Endodermal cell (in vitro differentiated cells): ENCODE measurements at regions not wholly inside any gene's neighbourhood (a gene's known extent, or its start where the extent isn't known, plus 50 kb on each side); places are given as distances from the start of the nearest gene placed in this dataset.

Source experiments
- DNase-seq: peaks from one replicate; pipeline ENCODE4 v3.0.0-alpha.2; 2017
- H3K27ac ChIP-seq: 2 replicates; pipeline ENCODE4 v1.5.1; 2013; ENCODE audit warnings: mild to moderate bottlenecking, low read depth, low read length, moderate library complexity
- H3K27me3 ChIP-seq: 2 replicates; pipeline ENCODE4 v1.6.1; 2013; ENCODE audit warnings: mild to moderate bottlenecking, low read length, moderate library complexity; ENCODE audit not compliant: insufficient read depth, control insufficient read depth, poor library complexity, severe bottlenecking
- H3K36me3 ChIP-seq: 2 replicates; pipeline ENCODE4 v1.7.0; 2013; ENCODE audit warnings: mild to moderate bottlenecking, low read length, moderate library complexity; ENCODE audit not compliant: control insufficient read depth, insufficient read depth
- H3K4me1 ChIP-seq: one replicate; pipeline ENCODE4 v1.7.0; 2013; ENCODE audit warnings: low read length; ENCODE audit not compliant: control insufficient read depth, insufficient read depth
- H3K4me3 ChIP-seq: 2 replicates; pipeline ENCODE4 v1.5.1; 2013; ENCODE audit warnings: mild to moderate bottlenecking, low read length, moderate library complexity
- H3K9ac ChIP-seq: 2 replicates; pipeline ENCODE4 v1.6.1; 2013; ENCODE audit warnings: mild to moderate bottlenecking, low read length, moderate library complexity; ENCODE audit not compliant: poor library complexity, severe bottlenecking; ENCODE audit errors: extremely low read depth
- H3K9me3 ChIP-seq: 2 replicates; pipeline ENCODE4 v1.6.1; 2013; ENCODE audit warnings: mild to moderate bottlenecking, low read length, moderate library complexity; ENCODE audit not compliant: control insufficient read depth
- H3K27ac Mint-ChIP-seq: 2 replicates; pipeline ENCODE4 v1.8.0; 2020; ENCODE audit warnings: mixed read lengths
- H3K27me3 Mint-ChIP-seq: 2 replicates; pipeline ENCODE4 v1.8.0; 2021; ENCODE audit warnings: mild to moderate bottlenecking, mixed read lengths; ENCODE audit not compliant: insufficient read depth
- H3K36me3 Mint-ChIP-seq: 2 replicates; pipeline ENCODE4 v1.8.0; 2020; ENCODE audit warnings: low read depth, mixed read lengths
- H3K4me1 Mint-ChIP-seq: 2 replicates; pipeline ENCODE4 v1.8.0; 2020; ENCODE audit warnings: mixed read lengths
- H3K4me3 Mint-ChIP-seq: 2 replicates; pipeline ENCODE4 v1.8.0; 2020; ENCODE audit warnings: mild to moderate bottlenecking, moderate library complexity, mixed read lengths
- H3K9me3 Mint-ChIP-seq: 2 replicates; pipeline ENCODE4 v1.8.0; 2020; ENCODE audit warnings: mild to moderate bottlenecking, mixed read lengths
- WGBS, 2 experiments: methylation state at CpG; one replicate each; pipeline versions ENCODE4 v1.1.5 to v1.1.7; 2013; ENCODE audit warnings: missing lambda C conversion rate in 2 of 2, mixed read lengths in 1 of 2; ENCODE audit not compliant: insufficient coverage in 1 of 2, insufficient read length in 1 of 2; 5-methylcytosine and 5-hydroxymethylcytosine counted together
- TF ChIP-seq, protein P1 (sequence below): fragments of 200-600 bp; sonication (generic); conservative IDR thresholded peaks from 2 replicates; pipeline ENCODE4 v1.5.0; 2021; ENCODE audit warnings: antibody characterized with exemption, mild to moderate bottlenecking

DNA sequence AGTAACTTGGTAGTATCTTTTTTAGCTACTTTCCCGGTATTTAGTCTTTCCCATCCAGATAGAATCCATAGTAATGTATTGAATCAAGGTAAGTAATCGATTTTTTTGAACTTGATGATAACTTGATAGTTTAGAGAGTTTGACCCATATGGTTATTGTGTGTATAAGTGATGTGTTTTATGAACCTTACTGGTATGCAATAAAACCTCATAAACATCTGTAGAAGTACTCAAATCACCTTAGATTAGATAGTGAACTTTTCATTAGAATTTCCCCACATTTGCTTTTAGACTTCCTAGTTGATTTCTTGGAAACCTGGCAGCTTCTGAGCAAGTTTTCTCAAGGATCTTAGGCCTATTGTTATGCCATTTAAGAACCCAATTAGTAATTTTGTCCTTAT, 80.8 kb upstream of the PDE5A start:
- Histone ChIP-seq H3K9me3 (peaks cover 29% of the 10 kb centered on the region), H3K36me3 (no peaks in the 10 kb centered on the region), H3K4me3 (no peak overlapping the region), H3K27ac (no peak overlapping the region), H3K9ac (no peak overlapping the region), H3K27me3 (no peaks in the 10 kb centered on the region), H3K4me1 (no peaks in the 10 kb centered on the region)
- H3K36me3 Mint-ChIP-seq, result peaks cover 19% of the 10 kb centered on the region
- no peak overlapping the region for H3K27ac Mint-ChIP-seq
- no peaks in the 10 kb centered on the region for H3K27me3 Mint-ChIP-seq
- TF ChIP-seq, protein P1, sequence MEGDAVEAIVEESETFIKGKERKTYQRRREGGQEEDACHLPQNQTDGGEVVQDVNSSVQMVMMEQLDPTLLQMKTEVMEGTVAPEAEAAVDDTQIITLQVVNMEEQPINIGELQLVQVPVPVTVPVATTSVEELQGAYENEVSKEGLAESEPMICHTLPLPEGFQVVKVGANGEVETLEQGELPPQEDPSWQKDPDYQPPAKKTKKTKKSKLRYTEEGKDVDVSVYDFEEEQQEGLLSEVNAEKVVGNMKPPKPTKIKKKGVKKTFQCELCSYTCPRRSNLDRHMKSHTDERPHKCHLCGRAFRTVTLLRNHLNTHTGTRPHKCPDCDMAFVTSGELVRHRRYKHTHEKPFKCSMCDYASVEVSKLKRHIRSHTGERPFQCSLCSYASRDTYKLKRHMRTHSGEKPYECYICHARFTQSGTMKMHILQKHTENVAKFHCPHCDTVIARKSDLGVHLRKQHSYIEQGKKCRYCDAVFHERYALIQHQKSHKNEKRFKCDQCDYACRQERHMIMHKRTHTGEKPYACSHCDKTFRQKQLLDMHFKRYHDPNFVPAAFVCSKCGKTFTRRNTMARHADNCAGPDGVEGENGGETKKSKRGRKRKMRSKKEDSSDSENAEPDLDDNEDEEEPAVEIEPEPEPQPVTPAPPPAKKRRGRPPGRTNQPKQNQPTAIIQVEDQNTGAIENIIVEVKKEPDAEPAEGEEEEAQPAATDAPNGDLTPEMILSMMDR, result no peak
- peaks cover 36% of the 10 kb centered on the region for H3K9me3 Mint-ChIP-seq
- WGBS, 2 experiments, result 92 to 100% methylated on average over 2 of the region's 2 CpGs
- no peak overlapping the region for H3K4me3 Mint-ChIP-seq
- peaks cover 2% of the 10 kb centered on the region for H3K4me1 Mint-ChIP-seq
- no peak for DNase-seq

DNA sequence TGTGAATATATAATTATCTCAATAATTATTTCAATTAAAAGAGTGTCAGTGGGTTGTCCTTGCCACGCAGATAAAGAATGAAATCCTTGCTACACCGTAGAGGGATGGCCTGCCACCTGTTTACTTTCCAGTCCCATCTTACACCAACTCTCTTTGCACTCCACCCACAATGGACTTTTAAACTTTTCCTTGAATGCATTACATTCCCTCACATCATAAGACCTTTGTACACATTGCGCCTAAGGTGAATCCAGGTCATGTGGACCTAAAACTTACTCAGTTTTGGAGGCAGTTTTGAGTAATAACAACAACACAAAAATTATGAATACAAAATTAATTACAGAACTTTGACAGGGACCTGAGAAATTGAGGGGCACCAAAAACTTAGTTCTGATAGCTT, 78.7 kb upstream of the PDE5A start:
- no peak overlapping the region for H3K9ac ChIP-seq
- no peak overlapping the region for H3K4me3 Mint-ChIP-seq

DNA sequence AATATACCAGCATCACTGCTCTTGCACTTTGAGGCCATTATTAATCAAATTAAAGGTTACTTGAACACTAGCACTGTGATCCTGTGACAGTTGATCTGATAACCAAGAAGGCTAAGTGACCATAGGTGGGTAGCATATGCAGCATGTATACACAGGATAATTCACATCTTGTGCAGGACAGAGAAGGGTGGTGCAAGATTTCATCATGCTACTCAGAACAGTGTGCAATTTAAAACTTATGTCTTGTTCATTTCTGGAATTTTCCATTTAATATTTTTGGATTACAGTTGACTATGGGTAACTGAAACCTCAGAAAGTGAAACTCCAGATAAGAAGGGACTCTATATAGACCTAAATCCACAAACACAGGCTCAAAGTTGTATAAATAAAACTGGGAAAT, 78.2 kb upstream of the PDE5A start:
- H3K36me3 Mint-ChIP-seq, result peaks cover 10% of the 10 kb centered on the region
- no peak for DNase-seq
- TF ChIP-seq, protein P1, result no peak
- H3K9ac ChIP-seq, result no peak overlapping the region
- H3K27ac ChIP-seq, result no peak overlapping the region
- no peaks in the 10 kb centered on the region for H3K27me3 Mint-ChIP-seq
- H3K9me3 Mint-ChIP-seq, result peaks cover 13% of the 10 kb centered on the region
- peaks cover 2% of the 10 kb centered on the region for H3K4me1 Mint-ChIP-seq
- no peaks in the 10 kb centered on the region for H3K4me1 ChIP-seq
- H3K27ac Mint-ChIP-seq, result no peak overlapping the region
- no peaks in the 10 kb centered on the region for H3K27me3 ChIP-seq
- no peaks in the 10 kb centered on the region for H3K36me3 ChIP-seq
- no peak overlapping the region for H3K4me3 Mint-ChIP-seq
- H3K4me3 ChIP-seq, result no peak overlapping the region
- H3K9me3 ChIP-seq, result peaks cover 4% of the 10 kb centered on the region

More for the DNA sequence above, 78.7 kb upstream of the PDE5A start:
- Histone ChIP-seq H3K4me3 (no peak overlapping the region), H3K36me3 (no peaks in the 10 kb centered on the region), H3K4me1 (no peaks in the 10 kb centered on the region), H3K9me3 (peaks cover 9% of the 10 kb centered on the region), H3K27ac (no peak overlapping the region), H3K27me3 (no peaks in the 10 kb centered on the region)
- no peak overlapping the region for H3K27ac Mint-ChIP-seq
- TF ChIP-seq, protein P1, result no peak
- peaks cover 18% of the 10 kb centered on the region for H3K9me3 Mint-ChIP-seq
- no peak for DNase-seq
- H3K36me3 Mint-ChIP-seq, result peaks cover 14% of the 10 kb centered on the region
- H3K4me1 Mint-ChIP-seq, result peaks cover 2% of the 10 kb centered on the region
- no peaks in the 10 kb centered on the region for H3K27me3 Mint-ChIP-seq
- 91 to 100% methylated on average over 1 to 3 of the region's 3 CpGs for WGBS, 2 experiments
